ENCODE measurements at regions not wholly inside any gene's neighbourhood (a gene's known extent, or its start where the extent isn't known, plus 50 kb on each side); places are given as distances from the start of the nearest gene placed in this dataset.

DNA sequence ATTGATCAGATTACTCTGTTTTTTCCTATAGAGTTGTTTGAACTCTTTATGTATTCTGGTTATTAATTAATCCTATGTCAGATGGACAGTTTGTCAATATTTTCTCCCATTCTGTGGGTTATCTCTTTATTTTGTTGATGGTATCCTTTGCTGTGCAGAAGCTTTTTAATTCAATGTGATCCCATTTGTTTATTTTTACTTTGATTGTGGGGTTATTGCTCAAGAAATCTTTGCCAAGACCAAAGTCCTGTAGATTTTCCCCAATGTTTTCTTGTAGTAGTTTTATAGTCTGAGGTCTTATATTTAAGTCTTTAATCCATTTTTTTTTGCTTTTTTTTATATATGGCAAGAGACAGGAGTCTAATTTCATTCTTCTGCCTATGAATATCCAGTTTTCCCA, 86.2 kb upstream of the FIGN start:
- TF ChIP-seq, protein P1, sequence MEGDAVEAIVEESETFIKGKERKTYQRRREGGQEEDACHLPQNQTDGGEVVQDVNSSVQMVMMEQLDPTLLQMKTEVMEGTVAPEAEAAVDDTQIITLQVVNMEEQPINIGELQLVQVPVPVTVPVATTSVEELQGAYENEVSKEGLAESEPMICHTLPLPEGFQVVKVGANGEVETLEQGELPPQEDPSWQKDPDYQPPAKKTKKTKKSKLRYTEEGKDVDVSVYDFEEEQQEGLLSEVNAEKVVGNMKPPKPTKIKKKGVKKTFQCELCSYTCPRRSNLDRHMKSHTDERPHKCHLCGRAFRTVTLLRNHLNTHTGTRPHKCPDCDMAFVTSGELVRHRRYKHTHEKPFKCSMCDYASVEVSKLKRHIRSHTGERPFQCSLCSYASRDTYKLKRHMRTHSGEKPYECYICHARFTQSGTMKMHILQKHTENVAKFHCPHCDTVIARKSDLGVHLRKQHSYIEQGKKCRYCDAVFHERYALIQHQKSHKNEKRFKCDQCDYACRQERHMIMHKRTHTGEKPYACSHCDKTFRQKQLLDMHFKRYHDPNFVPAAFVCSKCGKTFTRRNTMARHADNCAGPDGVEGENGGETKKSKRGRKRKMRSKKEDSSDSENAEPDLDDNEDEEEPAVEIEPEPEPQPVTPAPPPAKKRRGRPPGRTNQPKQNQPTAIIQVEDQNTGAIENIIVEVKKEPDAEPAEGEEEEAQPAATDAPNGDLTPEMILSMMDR (IDR thresholded peaks at IDR 0.05) = no peak
- TF ChIP-seq POLR2A (IDR thresholded peaks at IDR 0.05) (no peak), POLR2AphosphoS5 (IDR thresholded peaks at IDR 0.05) (no peak), EP300 (IDR thresholded peaks at IDR 0.05) (no peak)

Measured in gastroesophageal sphincter (tissue), 3 donors.